ENCODE measurements at regions not wholly inside any gene's neighbourhood (a gene's known extent, or its start where the extent isn't known, plus 50 kb on each side); places are given as distances from the start of the nearest gene placed in this dataset.

- Histone ChIP-seq H3K4me3 (no peak overlapping the region), H3K4me1 (ENCODE audit: control insufficient read depth in 1 of 2, low read depth in 2 of 2) (peaks cover 0 to 9% of the 10 kb centered on the region in 2 donors), H3K27ac (no peak overlapping the region), H3K9me3 (no peaks in the 10 kb centered on the region), H3K27me3 (replicated peaks; ENCODE audit: insufficient read depth) (no peaks in the 10 kb centered on the region), H3K36me3 (no peaks in the 10 kb centered on the region)
- TF ChIP-seq, protein P1, sequence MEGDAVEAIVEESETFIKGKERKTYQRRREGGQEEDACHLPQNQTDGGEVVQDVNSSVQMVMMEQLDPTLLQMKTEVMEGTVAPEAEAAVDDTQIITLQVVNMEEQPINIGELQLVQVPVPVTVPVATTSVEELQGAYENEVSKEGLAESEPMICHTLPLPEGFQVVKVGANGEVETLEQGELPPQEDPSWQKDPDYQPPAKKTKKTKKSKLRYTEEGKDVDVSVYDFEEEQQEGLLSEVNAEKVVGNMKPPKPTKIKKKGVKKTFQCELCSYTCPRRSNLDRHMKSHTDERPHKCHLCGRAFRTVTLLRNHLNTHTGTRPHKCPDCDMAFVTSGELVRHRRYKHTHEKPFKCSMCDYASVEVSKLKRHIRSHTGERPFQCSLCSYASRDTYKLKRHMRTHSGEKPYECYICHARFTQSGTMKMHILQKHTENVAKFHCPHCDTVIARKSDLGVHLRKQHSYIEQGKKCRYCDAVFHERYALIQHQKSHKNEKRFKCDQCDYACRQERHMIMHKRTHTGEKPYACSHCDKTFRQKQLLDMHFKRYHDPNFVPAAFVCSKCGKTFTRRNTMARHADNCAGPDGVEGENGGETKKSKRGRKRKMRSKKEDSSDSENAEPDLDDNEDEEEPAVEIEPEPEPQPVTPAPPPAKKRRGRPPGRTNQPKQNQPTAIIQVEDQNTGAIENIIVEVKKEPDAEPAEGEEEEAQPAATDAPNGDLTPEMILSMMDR (IDR thresholded peaks at IDR 0.05), result no peak
- DNase-seq (ENCODE audit: low spot score) (no peak), ATAC-seq (ENCODE audit: insufficient number of reproducible peaks, low FRiP score, low read depth) (no peak)
These were observed 108.7 kb upstream of the ACTRT2 start for GRCh38 chr1:2912424-2913061.

DNA sequence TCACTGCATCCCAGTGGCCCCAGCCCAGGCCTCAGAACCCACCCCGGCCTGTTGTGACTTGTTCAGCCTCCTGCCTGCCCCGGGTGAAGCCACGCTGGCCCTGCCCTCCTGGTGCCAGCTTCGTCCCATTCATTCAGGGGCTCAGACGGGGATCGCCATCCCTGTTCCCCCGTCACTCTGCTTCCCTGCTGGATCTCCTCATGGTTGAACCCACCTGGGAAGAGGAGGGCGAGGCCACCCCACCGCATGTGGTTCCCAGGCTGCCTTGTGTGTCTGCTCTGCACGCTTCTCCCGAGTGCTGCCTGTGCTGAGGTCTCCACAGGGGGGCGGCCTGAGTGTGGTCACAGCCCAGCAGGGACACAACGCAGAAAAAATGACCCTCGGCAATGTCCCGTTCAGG, 108.2 kb upstream of the ACTRT2 start:
- TF ChIP-seq, protein P1 (IDR thresholded peaks at IDR 0.05), result no peak
- no peak for DNase-seq (ENCODE audit: low spot score)
- no peak for ATAC-seq (ENCODE audit: insufficient number of reproducible peaks, low FRiP score, low read depth)
- no peaks in the 10 kb centered on the region for H3K9me3 ChIP-seq
- no peaks in the 10 kb centered on the region for H3K36me3 ChIP-seq
- peaks cover 0 to 9% of the 10 kb centered on the region in 2 donors for H3K4me1 ChIP-seq (ENCODE audit: control insufficient read depth in 1 of 2, low read depth in 2 of 2)
- no peak overlapping the region for H3K27ac ChIP-seq
- no peaks in the 10 kb centered on the region for H3K27me3 ChIP-seq (replicated peaks; ENCODE audit: insufficient read depth)
- no peak overlapping the region for H3K4me3 ChIP-seq

DNA sequence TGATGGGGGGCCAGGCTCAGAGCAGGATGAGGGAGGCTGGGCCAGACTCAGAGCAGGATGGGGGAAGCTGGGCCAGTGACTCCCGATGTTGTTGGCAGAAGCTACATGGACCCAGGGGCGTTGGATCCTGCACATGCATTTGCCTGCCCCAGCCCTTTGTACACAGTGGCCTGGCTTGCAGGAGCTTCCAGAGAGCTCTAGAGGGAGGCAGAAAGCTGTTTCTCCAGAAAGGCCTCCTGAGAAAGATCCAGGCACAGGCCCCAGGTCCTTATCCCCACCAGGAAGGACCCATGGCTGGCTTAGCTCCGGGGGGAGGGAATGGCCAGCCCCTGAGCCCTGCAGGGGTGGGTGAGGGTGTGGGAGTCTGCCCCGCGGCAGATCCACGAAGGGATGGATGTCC, 106.6 kb upstream of the ACTRT2 start:
- Histone ChIP-seq H3K36me3 (no peaks in the 10 kb centered on the region), H3K27me3 (replicated peaks; ENCODE audit: insufficient read depth) (no peaks in the 10 kb centered on the region), H3K4me3 (no peak overlapping the region), H3K9me3 (no peaks in the 10 kb centered on the region), H3K27ac (no peak overlapping the region), H3K4me1 (ENCODE audit: control insufficient read depth in 1 of 2, low read depth in 2 of 2) (peaks cover 0 to 9% of the 10 kb centered on the region in 2 donors)
- DNase-seq (ENCODE audit: low spot score) (no peak), ATAC-seq (ENCODE audit: insufficient number of reproducible peaks, low FRiP score, low read depth) (no peak)
- TF ChIP-seq, protein P1 (IDR thresholded peaks at IDR 0.05), result no peak

DNA sequence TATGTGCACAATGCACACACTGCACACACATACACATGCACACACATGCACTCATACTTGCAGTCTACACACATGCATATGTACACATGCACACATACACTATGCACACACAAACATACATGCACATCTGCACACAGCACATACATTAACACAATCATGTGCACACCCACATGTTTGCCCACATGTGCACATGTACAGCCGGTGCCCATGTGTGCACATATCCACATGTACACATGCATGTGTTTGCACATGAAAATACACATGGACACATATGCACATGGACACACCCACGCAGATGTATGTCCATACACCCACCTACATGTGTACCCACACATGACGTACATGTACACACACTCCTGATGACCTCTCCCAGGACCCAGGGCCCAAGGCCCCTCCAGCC, 105.1 kb upstream of the ACTRT2 start:
- Histone ChIP-seq H3K9me3 (no peaks in the 10 kb centered on the region), H3K4me1 (ENCODE audit: control insufficient read depth in 1 of 2, low read depth in 2 of 2) (peaks cover 0 to 12% of the 10 kb centered on the region in 2 donors), H3K36me3 (no peaks in the 10 kb centered on the region)

GRCh38 chr1:2916706-2917105, 104.6 kb upstream of the ACTRT2 start:
- H3K36me3 ChIP-seq, result no peaks in the 10 kb centered on the region
- no peak for DNase-seq (ENCODE audit: low spot score)
- H3K4me3 ChIP-seq, result no peak overlapping the region
- TF ChIP-seq, protein P1 (IDR thresholded peaks at IDR 0.05), result no peak
- H3K27me3 ChIP-seq (replicated peaks; ENCODE audit: insufficient read depth), result no peaks in the 10 kb centered on the region
- H3K4me1 ChIP-seq (ENCODE audit: control insufficient read depth in 1 of 2, low read depth in 2 of 2), result peaks cover 0 to 12% of the 10 kb centered on the region in 2 donors
- no peak overlapping the region for H3K27ac ChIP-seq
- no peaks in the 10 kb centered on the region for H3K9me3 ChIP-seq
- no peak for ATAC-seq (ENCODE audit: insufficient number of reproducible peaks, low FRiP score, low read depth)

More for the DNA sequence above, 105.1 kb upstream of the ACTRT2 start:
- DNase-seq (ENCODE audit: low spot score), result no peak
- TF ChIP-seq, protein P1 (IDR thresholded peaks at IDR 0.05), result no peak
- no peak for ATAC-seq (ENCODE audit: insufficient number of reproducible peaks, low FRiP score, low read depth)
- Histone ChIP-seq H3K27ac (no peak overlapping the region), H3K4me3 (no peak overlapping the region), H3K27me3 (replicated peaks; ENCODE audit: insufficient read depth) (no peaks in the 10 kb centered on the region)
